Loucy (cell line): ENCODE measurements at regions not wholly inside any gene's neighbourhood (a gene's known extent, or its start where the extent isn't known, plus 50 kb on each side); places are given as distances from the start of the nearest gene placed in this dataset.

ENCODE experiments used
- CTCF ChIP-seq: fragments of 200-600 bp; sonication (generic); conservative IDR thresholded peaks from 2 replicates; pipeline ENCODE4 v1.5.1; 2014; ENCODE audit warnings: mild to moderate bottlenecking, antibody characterized with exemption, low read length
- EZH2phosphoT487 ChIP-seq: fragments of 200-600 bp; IDR thresholded peaks from 2 replicates; pipeline ENCODE4 v1.6.1; 2018; ENCODE audit warnings: antibody characterized with exemption, mild to moderate bottlenecking, moderate library complexity, borderline replicate concordance

GRCh38 chr1:229150518-229150917 lies 120.4 kb upstream of the RAB4A start:
- TF ChIP-seq CTCF (no peak), EZH2phosphoT487 (no peak)
